Fibroblast of the conjunctiva (primary cell): ENCODE measurements at regions not wholly inside any gene's neighbourhood (a gene's known extent, or its start where the extent isn't known, plus 50 kb on each side); places are given as distances from the start of the nearest gene placed in this dataset.
"Not testable (repeated sequence)": the region's sequence is repeated elsewhere in the genome, so short reads cannot be mapped to it uniquely, and the experiment has no call there.

Source experiments
- DNase-seq: peaks from one replicate; pipeline ENCODE4 v3.0.0-alpha.2; 2010; ENCODE audit warnings: low read depth

GRCh38 chrX:27404366-27404765 is 58.8 kb downstream of the PPP4R3C start:
- DNase-seq: no peak

- no peak for DNase-seq
Observed at GRCh38 chrX:27399146-27399456, 64.0 kb downstream of the PPP4R3C start.

GRCh38 chrX:27391623-27392022 is 71.5 kb downstream of the PPP4R3C start:
- no peak for DNase-seq

GRCh38 chrX:27381419-27381818 is 81.7 kb downstream of the PPP4R3C start:
- no peak for DNase-seq

GRCh38 chrX:27380163-27380845 is 82.8 kb downstream of the PPP4R3C start:
- no peak for DNase-seq

GRCh38 chrX:27354021-27354420 is 109.1 kb downstream of the PPP4R3C start:
- DNase-seq: no peak

- no peak for DNase-seq
Observed at GRCh38 chrX:27350476-27350875, 112.7 kb downstream of the PPP4R3C start.

- DNase-seq: no peak
Observed at GRCh38 chrX:27336466-27337091, 126.6 kb downstream of the PPP4R3C start.

GRCh38 chrX:27321632-27322031 is 141.5 kb downstream of the PPP4R3C start:
- DNase-seq: no peak

- no peak for DNase-seq
Observed at GRCh38 chrX:27309406-27309805, 153.7 kb downstream of the PPP4R3C start.

- DNase-seq: no peak
Observed at GRCh38 chrX:27307546-27307945, 155.6 kb downstream of the PPP4R3C start.

GRCh38 chrX:27292552-27292951 is 170.6 kb downstream of the PPP4R3C start:
- DNase-seq: not testable (repeated sequence)

GRCh38 chrX:27276751-27277150 is 186.4 kb downstream of the PPP4R3C start:
- DNase-seq: no peak

- DNase-seq: no peak
Observed at GRCh38 chrX:27254656-27255055, 208.5 kb downstream of the PPP4R3C start.

GRCh38 chrX:27251369-27251768 is 211.8 kb downstream of the PPP4R3C start:
- no peak for DNase-seq

GRCh38 chrX:27242581-27242980 is 220.6 kb downstream of the PPP4R3C start:
- DNase-seq: no peak

GRCh38 chrX:27241981-27242380 is 221.2 kb downstream of the PPP4R3C start:
- DNase-seq: no peak

- not testable (repeated sequence) for DNase-seq
Observed at GRCh38 chrX:27240042-27240441, 223.1 kb downstream of the PPP4R3C start.

- DNase-seq: no peak
Observed at GRCh38 chrX:27236681-27237080, 226.5 kb downstream of the PPP4R3C start.

GRCh38 chrX:27229721-27230120 is 233.4 kb downstream of the PPP4R3C start:
- no peak for DNase-seq

GRCh38 chrX:27222661-27223060 is 240.5 kb downstream of the PPP4R3C start:
- DNase-seq: no peak

- DNase-seq: peak; percentile 12
Observed at GRCh38 chrX:27186671-27187070, 276.5 kb downstream of the PPP4R3C start.

- DNase-seq: no peak
Observed at GRCh38 chrX:27163236-27163635, 299.9 kb downstream of the PPP4R3C start.

GRCh38 chrX:27162496-27162895 is 300.6 kb downstream of the PPP4R3C start:
- no peak for DNase-seq
